ENCODE measurements at regions not wholly inside any gene's neighbourhood (a gene's known extent, or its start where the extent isn't known, plus 50 kb on each side); places are given as distances from the start of the nearest gene placed in this dataset.
A peak's percentile ranks its signal among the peaks of the same experiment; 100 is the strongest.

- no peak for TF ChIP-seq FOXS1 (CRISPR knock-in tag; IDR thresholded peaks at IDR 0.05)
- no peak for TF ChIP-seq ELK1 (IDR thresholded peaks at IDR 0.05; ENCODE audit: low read depth, low read length)
- TF ChIP-seq CHD4 (IDR thresholded peaks at IDR 0.05; ENCODE audit: borderline replicate concordance): no peak
- no peak for TF ChIP-seq HOXB13 (CRISPR knock-in tag; IDR thresholded peaks at IDR 0.05; ENCODE audit: low read depth)
- no peak for TF ChIP-seq ZSCAN20 (CRISPR knock-in tag; IDR thresholded peaks at IDR 0.05)
Measured at GRCh38 chr2:158009399-158009798, 92.3 kb upstream of the UPP2 start (continued).

GRCh38 chr2:158006961-158007719 lies 94.5 kb upstream of the UPP2 start:
- Histone ChIP-seq H3K4me1 (no peaks in the 10 kb centered on the region), H3K27ac (no peak overlapping the region), H3K4me3 (no peak overlapping the region), H3K9me3 (no peaks in the 10 kb centered on the region), H3K4me2 (no peak overlapping the region)
- FAIRE-seq: no peak
- WGBS (ENCODE audit: missing lambda C conversion rate): 84% methylated on average over 9 of the region's 9 CpGs
- ChIA-PET POLR2A (no interaction called here), CTCF (interaction anchor here (0.6 to 1.6 kb wide), 6 partner anchors 10 to 1129 kb away, joined by 3 to 6 read pairs (median 3); no protein-coding TSS in a partner anchor)
- peak in 1 of 2 experiments; percentile 6 for DNase-seq (ENCODE audit: low read depth in 1 of 2, low spot score in 1 of 2)
- no peak for TF ChIP-seq CHD2 (IDR thresholded peaks at IDR 0.05; ENCODE audit: low read length, partially characterized antibody)
- no peak for TF ChIP-seq RAD21 (conservative IDR thresholded peaks at IDR 0.05 in 1 of 2, IDR thresholded peaks at IDR 0.05 in 1 of 2)
- TF ChIP-seq HEYL (CRISPR knock-in tag; IDR thresholded peaks at IDR 0.05): no peak
- TF ChIP-seq ATOH8 (CRISPR knock-in tag; IDR thresholded peaks at IDR 0.05; ENCODE audit: low read depth): no peak
- TF ChIP-seq HDAC2 (IDR thresholded peaks at IDR 0.05): no peak
- no peak for TF ChIP-seq FOSL2 (IDR thresholded peaks at IDR 0.05)
- TF ChIP-seq FOSL2 (CRISPR knock-in tag; IDR thresholded peaks at IDR 0.05): no peak
- TF ChIP-seq REST (IDR thresholded peaks at IDR 0.05): no peak
- no peak for TF ChIP-seq CBX8 (IDR thresholded peaks at IDR 0.05)
- TF ChIP-seq E2F6 (IDR thresholded peaks at IDR 0.05; ENCODE audit: borderline replicate concordance, low read depth): no peak
- TF ChIP-seq HMGXB4 (CRISPR knock-in tag; IDR thresholded peaks at IDR 0.05; ENCODE audit: borderline replicate concordance): no peak
- TF ChIP-seq FOXS1 (CRISPR knock-in tag; IDR thresholded peaks at IDR 0.05): no peak
- peak in 1 of 2 experiments; percentile 63; a peak in 2 of 6 replicates for ATAC-seq
